K562 (cell line): ENCODE measurements at regions not wholly inside any gene's neighbourhood (a gene's known extent, or its start where the extent isn't known, plus 50 kb on each side); places are given as distances from the start of the nearest gene placed in this dataset.

ENCODE experiments used
- ATAC-seq: fragments of 200-7000 bp; cut with Tn5 transposase; 3 replicates; pipeline ENCODE4 v1.9.1; 2020; ENCODE audit warnings: moderate library complexity
- BruUV-seq: library from RNA; stranded (reverse); fragments of 400-500 nt; replicated peaks from 2 replicates; lab custom pipeline; 2021; lab: Mats Ljungman, UMichigan
- CTCF ChIA-PET: fragments of 300-600 bp; formaldehyde crosslinking; extraction: SDS; loops from one replicate; lab custom pipeline; 2021; ENCODE audit warnings: low intra/inter-chr PET ratio; lab: Yijun Ruan, JAX
- POLR2A ChIA-PET: fragments of 300-600, 350-650 bp; sonication (Branson Sonifier 250); formaldehyde crosslinking; extraction: SDS; loops from one replicate; lab custom pipeline; 2021; ENCODE audit warnings: antibody characterized with exemption, inconsistent platforms; lab: Yijun Ruan, JAX
- DNase-seq, 4 experiments: peaks; one replicate each; pipeline versions ENCODE4 v3.0.0 to v3.0.0-alpha.2; 2011 to 2018; ENCODE audit warnings: low spot score in 3 of 4, mixed read lengths in 3 of 4; ENCODE audit errors: extremely low read depth in 1 of 4
- FAIRE-seq: peaks from 2 replicates; lab custom pipeline; 2011; peaks lifted over from hg19 to GRCh38; lab: Jason Lieb, UNC
- H2AFZ ChIP-seq: 2 replicates; pipeline ENCODE4 v1.6.0; 2011; ENCODE audit warnings: low read depth, low read length, control low read depth, inconsistent platforms
- H3K27ac ChIP-seq: fragments of 200-600 bp; 3 replicates; pipeline ENCODE4 v1.8.0; 2011; ENCODE audit warnings: low read depth, mild to moderate bottlenecking, control low read depth, inconsistent platforms, low read length, moderate library complexity, mixed read lengths; ENCODE audit errors: extremely low read depth
- H3K27me3 ChIP-seq, 2 experiments: fragments of 300-600 bp in 1 of 2; 2 replicates in 1 of 2; 3 replicates in 1 of 2; pipeline versions ENCODE4 v1.6.0 to v1.8.0; 2011; ENCODE audit warnings: inconsistent platforms in 2 of 2, low read length in 2 of 2, mild to moderate bottlenecking in 1 of 2, mixed read lengths in 1 of 2, moderate library complexity in 1 of 2; ENCODE audit not compliant: control insufficient read depth in 2 of 2, insufficient read depth in 2 of 2
- H3K36me3 ChIP-seq: fragments of 300-600 bp; 3 replicates; pipeline ENCODE4 v1.8.0; 2011; ENCODE audit warnings: mild to moderate bottlenecking, low read length, inconsistent platforms; ENCODE audit not compliant: control insufficient read depth, insufficient read depth
- H3K4me1 ChIP-seq, 2 experiments: fragments of 200-600 bp in 1 of 2; replicated peaks in 1 of 2; 2 replicates in 1 of 2; 3 replicates in 1 of 2; pipeline versions ENCODE4 v1.5.1 to v1.8.0; 2011; ENCODE audit warnings: inconsistent platforms in 2 of 2, low read length in 2 of 2, mild to moderate bottlenecking in 1 of 2, mixed read lengths in 1 of 2, moderate library complexity in 1 of 2; ENCODE audit not compliant: control insufficient read depth in 2 of 2, insufficient read depth in 2 of 2
- H3K4me2 ChIP-seq: 2 replicates; pipeline ENCODE4 v1.6.1; 2011; ENCODE audit warnings: low read length, control low read depth, inconsistent platforms, mixed read lengths; ENCODE audit not compliant: insufficient read depth
- H3K4me3 ChIP-seq: fragments of 200-600 bp; sonication (generic), shearing (Covaris generic); 2 replicates; pipeline ENCODE4 v1.5.1; 2016; ENCODE audit warnings: control low read depth, inconsistent platforms
- H3K79me2 ChIP-seq: fragments of 200-600 bp; 3 replicates; pipeline ENCODE4 v1.8.0; 2011; ENCODE audit warnings: low read length, inconsistent platforms; ENCODE audit not compliant: control insufficient read depth, insufficient read depth
- H3K9ac ChIP-seq, 2 experiments: 2 replicates each; pipeline versions ENCODE4 v1.6.0 to v1.6.1; 2011; ENCODE audit warnings: low read depth in 2 of 2, low read length in 2 of 2, control low read depth in 1 of 2, inconsistent platforms in 1 of 2, mild to moderate bottlenecking in 1 of 2, mixed read lengths in 1 of 2; ENCODE audit not compliant: insufficient read depth in 1 of 2
- H3K9me1 ChIP-seq: one replicate; pipeline ENCODE4 v1.6.0; 2011; ENCODE audit warnings: inconsistent platforms, mild to moderate bottlenecking, low read length, moderate library complexity; ENCODE audit not compliant: control insufficient read depth, insufficient read depth
- H3K9me3 ChIP-seq: replicated peaks from 2 replicates; pipeline ENCODE4 v1.5.1; 2011; ENCODE audit warnings: low read depth, low read length, inconsistent platforms; ENCODE audit not compliant: control insufficient read depth, insufficient read depth
- H4K20me1 ChIP-seq: replicated peaks from 2 replicates; pipeline ENCODE4 v1.6.1; 2011; ENCODE audit warnings: low read length, inconsistent platforms, mixed read lengths; ENCODE audit not compliant: control insufficient read depth, insufficient read depth
- NR2C2 ChIP-seq, 2 experiments: fragments of 200-800 bp in 1 of 2; sonication (Bioruptor generic) in 1 of 2; sonication (generic) in 1 of 2; formaldehyde crosslinking in 1 of 2; IDR thresholded peaks; 2 replicates each; pipeline versions ENCODE4 v1.6.1 to v1.8.0; 2016 to 2022; ENCODE audit warnings: mild to moderate bottlenecking in 1 of 2, missing compliant biosample characterization in 1 of 2, missing genetic modification characterization in 1 of 2, missing genetic modification reagents in 1 of 2
- PTBP1 ChIP-seq: fragments of 200-400 bp; formaldehyde crosslinking; IDR thresholded peaks from 2 replicates; pipeline ENCODE4 v1.6.1; 2017; ENCODE audit warnings: low read depth, low read length
- SNRNP70 ChIP-seq: fragments of 200-400 bp; formaldehyde crosslinking; optimal IDR thresholded peaks from 2 replicates; pipeline ENCODE3; 2017; ENCODE audit warnings: low read depth, low read length
- ZBTB5 ChIP-seq: fragments of 450-650 bp; IDR thresholded peaks from 2 replicates; pipeline ENCODE4 v1.6.1; 2017; ENCODE audit warnings: antibody characterized with exemption
- ZNF124 ChIP-seq: sonication (generic); formaldehyde crosslinking; IDR thresholded peaks from 2 replicates; pipeline ENCODE4 v1.8.1; 2022; ENCODE audit warnings: missing genetic modification reagents
- WGBS: fragments of 100-300 bp; shearing (Covaris generic); methylation state at CpG from one replicate; pipeline ENCODE4 v1.1.6; 2016; ENCODE audit warnings: low coverage, mixed read lengths; ENCODE audit not compliant: insufficient coverage; ENCODE audit errors: missing lambda C conversion rate; 5-methylcytosine and 5-hydroxymethylcytosine counted together
- in situ Hi-C: fragments of 300-500 bp; cut with MboI; formaldehyde crosslinking; loops from 4 replicates; pipeline ENCODE4 v1.15.0; 2018; ENCODE audit warnings: inconsistent platforms, mixed read lengths
- intact Hi-C: fragments of 100-400 bp; cut with micrococcal nuclease; formaldehyde crosslinking; loops from 2 replicates; pipeline ENCODE4 v1.14.2; 2022
- TF ChIP-seq, protein P1 (sequence below): fragments of 450-650 bp; IDR thresholded peaks from one replicate; pipeline ENCODE4 v1.6.1; 2018; ENCODE audit warnings: mild to moderate bottlenecking, moderate library complexity; ENCODE audit not compliant: partially characterized antibody

GRCh38 chr3:106906074-106906473 lies 471.2 kb upstream of the CCDC54 start:
- no peak overlapping the region for H3K27ac ChIP-seq
- ATAC-seq (no peak), FAIRE-seq (no peak), DNase-seq (no peak)
- H3K9me3 ChIP-seq, result no peaks in the 10 kb centered on the region
- CTCF ChIA-PET, result no interaction called here
- POLR2A ChIA-PET, result no interaction called here
- no peaks in the 10 kb centered on the region for H4K20me1 ChIP-seq
- 0% methylated on average over 4 of the region's 4 CpGs for WGBS
- no peaks in the 10 kb centered on the region for H3K79me2 ChIP-seq
- no peak for TF ChIP-seq SNRNP70
- no TSS peak for BruUV-seq
- no peak overlapping the region for H3K4me2 ChIP-seq
- no peaks in the 10 kb centered on the region for H3K36me3 ChIP-seq
- no peaks in the 10 kb centered on the region for H3K27me3 ChIP-seq
- H3K9me1 ChIP-seq, result no peaks in the 10 kb centered on the region
- no peak overlapping the region for H3K4me3 ChIP-seq
- no peaks in the 10 kb centered on the region for H3K4me1 ChIP-seq
- H3K9ac ChIP-seq, result no peak overlapping the region
- intact Hi-C loops, result no loop called here
- H2AFZ ChIP-seq, result no peak overlapping the region
- in situ Hi-C loops, result no loop called here

DNA sequence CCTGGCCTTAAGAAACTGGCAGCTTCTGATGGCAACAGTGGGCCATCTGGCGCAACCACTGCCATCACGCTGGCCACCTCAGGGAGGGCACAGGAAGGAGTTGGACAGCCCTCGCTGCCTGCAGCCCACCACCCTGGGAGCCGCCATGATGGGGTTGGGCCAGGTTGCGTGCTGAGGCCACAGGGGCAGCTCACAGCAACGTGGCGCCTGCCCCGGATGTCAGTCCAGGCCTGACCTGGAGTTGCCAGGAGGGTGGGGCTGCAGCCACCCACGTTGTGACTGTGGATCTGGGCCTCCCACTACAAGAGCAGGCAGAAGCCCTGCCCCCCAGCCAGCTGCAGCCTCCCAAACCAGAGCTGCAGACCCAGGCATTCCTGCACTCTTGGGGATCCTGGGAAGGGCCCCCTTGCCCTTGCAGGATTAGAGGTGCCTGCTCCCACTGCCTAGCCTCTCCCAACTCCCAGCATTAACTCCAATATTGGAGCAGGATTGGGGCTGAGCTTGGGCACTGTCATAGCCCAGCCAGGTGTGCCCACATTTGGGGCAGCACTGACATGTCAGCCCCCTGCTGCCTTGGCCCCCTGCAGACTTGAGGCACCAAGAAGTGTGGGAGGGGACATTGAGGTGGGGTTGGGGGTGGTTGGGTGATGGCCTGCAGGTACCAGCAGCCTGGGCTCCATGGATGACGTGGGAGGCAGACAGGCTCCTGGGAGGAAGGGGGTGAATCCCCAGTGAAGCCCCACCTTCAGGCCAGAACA lies 468.9 kb upstream of the CCDC54 start:
- Histone ChIP-seq H3K9me1 (no peaks in the 10 kb centered on the region), H3K36me3 (no peaks in the 10 kb centered on the region), H3K9me3 (no peaks in the 10 kb centered on the region), H3K4me3 (no peak overlapping the region), H4K20me1 (no peaks in the 10 kb centered on the region), H3K4me2 (no peak overlapping the region), H3K27ac (no peak overlapping the region), H2AFZ (no peak overlapping the region), H3K4me1 (no peaks in the 10 kb centered on the region), H3K79me2 (no peaks in the 10 kb centered on the region), H3K9ac (no peak overlapping the region), H3K27me3 (no peaks in the 10 kb centered on the region)
- ChIA-PET CTCF (no interaction called here), POLR2A (no interaction called here)
- ATAC-seq, result no peak
- no TSS peak for BruUV-seq
- FAIRE-seq, result no peak
- in situ Hi-C loops (no loop called here), intact Hi-C loops (no loop called here)
- WGBS, result 0% methylated on average over 7 of the region's 10 CpGs
- no peak for DNase-seq
- no peak for TF ChIP-seq PTBP1
- no peak for TF ChIP-seq ZBTB5
- TF ChIP-seq, protein P1, sequence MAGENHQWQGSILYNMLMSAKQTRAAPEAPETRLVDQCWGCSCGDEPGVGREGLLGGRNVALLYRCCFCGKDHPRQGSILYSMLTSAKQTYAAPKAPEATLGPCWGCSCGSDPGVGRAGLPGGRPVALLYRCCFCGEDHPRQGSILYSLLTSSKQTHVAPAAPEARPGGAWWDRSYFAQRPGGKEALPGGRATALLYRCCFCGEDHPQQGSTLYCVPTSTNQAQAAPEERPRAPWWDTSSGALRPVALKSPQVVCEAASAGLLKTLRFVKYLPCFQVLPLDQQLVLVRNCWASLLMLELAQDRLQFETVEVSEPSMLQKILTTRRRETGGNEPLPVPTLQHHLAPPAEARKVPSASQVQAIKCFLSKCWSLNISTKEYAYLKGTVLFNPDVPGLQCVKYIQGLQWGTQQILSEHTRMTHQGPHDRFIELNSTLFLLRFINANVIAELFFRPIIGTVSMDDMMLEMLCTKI, result no peak
- TF ChIP-seq ZNF124 (CRISPR knock-in tag), result no peak
- no peak for TF ChIP-seq NR2C2 (CRISPR knock-in tag; IDR thresholded peaks at IDR 0.05)
- no peak for TF ChIP-seq NR2C2 (tag; IDR thresholded peaks at IDR 0.05)
